Tibial nerve (tissue), 4 donors: ENCODE measurements at regions not wholly inside any gene's neighbourhood (a gene's known extent, or its start where the extent isn't known, plus 50 kb on each side); places are given as distances from the start of the nearest gene placed in this dataset.

Experiments used
- EP300 ChIP-seq, 2 donors: sonication (generic); formaldehyde crosslinking; IDR thresholded peaks; one replicate each; pipeline ENCODE4 v1.6.1; 2017; ENCODE audit warnings: antibody characterized with exemption in 2 of 2, mild to moderate bottlenecking in 1 of 2
- POLR2A ChIP-seq, 2 donors: fragments of 450-650 bp; IDR thresholded peaks; one replicate each; pipeline ENCODE4 v1.6.1; 2017; ENCODE audit warnings: antibody characterized with exemption in 2 of 2, mild to moderate bottlenecking in 2 of 2, moderate library complexity in 2 of 2
- TF ChIP-seq, protein P1 (sequence below), 5 experiments: fragments of 200-600 bp in 3 of 5; fragments of 450-650 bp in 2 of 5; sonication (generic) in 3 of 5; IDR thresholded peaks; one replicate each; pipeline ENCODE4 v1.5.1; 2016 to 2019; ENCODE audit warnings: antibody characterized with exemption in 5 of 5, mild to moderate bottlenecking in 3 of 5, moderate library complexity in 2 of 5

DNA sequence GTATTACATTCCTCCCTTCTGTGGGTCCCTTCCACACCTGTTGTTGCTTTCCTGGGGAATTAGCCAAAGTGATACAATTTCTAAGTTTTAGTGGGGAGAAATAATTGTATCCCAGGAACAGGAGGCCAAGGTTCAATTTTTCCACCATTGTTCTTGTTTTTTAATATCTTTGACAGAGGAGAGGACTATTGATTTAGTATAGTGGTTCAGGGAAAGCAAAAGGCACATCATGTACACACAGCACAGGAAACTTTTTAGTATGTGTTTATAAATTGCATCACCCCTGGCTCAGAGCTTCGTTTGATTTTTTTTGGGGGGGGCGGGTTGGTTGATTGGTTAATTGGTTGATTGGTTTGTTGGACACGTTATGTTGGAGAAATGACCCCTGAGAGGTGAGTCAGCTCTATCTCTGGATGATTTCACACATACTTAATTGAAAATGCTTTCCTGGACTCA is 431.6 kb downstream of the PID1 start:
- TF ChIP-seq, protein P1, sequence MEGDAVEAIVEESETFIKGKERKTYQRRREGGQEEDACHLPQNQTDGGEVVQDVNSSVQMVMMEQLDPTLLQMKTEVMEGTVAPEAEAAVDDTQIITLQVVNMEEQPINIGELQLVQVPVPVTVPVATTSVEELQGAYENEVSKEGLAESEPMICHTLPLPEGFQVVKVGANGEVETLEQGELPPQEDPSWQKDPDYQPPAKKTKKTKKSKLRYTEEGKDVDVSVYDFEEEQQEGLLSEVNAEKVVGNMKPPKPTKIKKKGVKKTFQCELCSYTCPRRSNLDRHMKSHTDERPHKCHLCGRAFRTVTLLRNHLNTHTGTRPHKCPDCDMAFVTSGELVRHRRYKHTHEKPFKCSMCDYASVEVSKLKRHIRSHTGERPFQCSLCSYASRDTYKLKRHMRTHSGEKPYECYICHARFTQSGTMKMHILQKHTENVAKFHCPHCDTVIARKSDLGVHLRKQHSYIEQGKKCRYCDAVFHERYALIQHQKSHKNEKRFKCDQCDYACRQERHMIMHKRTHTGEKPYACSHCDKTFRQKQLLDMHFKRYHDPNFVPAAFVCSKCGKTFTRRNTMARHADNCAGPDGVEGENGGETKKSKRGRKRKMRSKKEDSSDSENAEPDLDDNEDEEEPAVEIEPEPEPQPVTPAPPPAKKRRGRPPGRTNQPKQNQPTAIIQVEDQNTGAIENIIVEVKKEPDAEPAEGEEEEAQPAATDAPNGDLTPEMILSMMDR (IDR thresholded peaks at IDR 0.05) = no peak
- TF ChIP-seq POLR2A (IDR thresholded peaks at IDR 0.05) (no peak), EP300 (IDR thresholded peaks at IDR 0.05) (peak in 1 of 2 donors; percentile 33)
